A549 (cell line): ENCODE measurements at regions not wholly inside any gene's neighbourhood (a gene's known extent, or its start where the extent isn't known, plus 50 kb on each side); places are given as distances from the start of the nearest gene placed in this dataset.

Experiments used
- ATAC-seq, 2 experiments: fragments of 200-7000 bp in 1 of 2; fragments of >200 bp in 1 of 2; cut with Nextera tagmentation in 1 of 2; cut with Tn5 transposase in 1 of 2; 3 replicates each; pipeline versions ENCODE4 v1.8.0 to v1.9.1; 2018 to 2020; ENCODE audit warnings: mild to moderate bottlenecking in 1 of 2, moderate library complexity in 1 of 2
- CTCF ChIA-PET: fragments of 300-600 bp; sonication (Branson Sonifier 250); formaldehyde crosslinking; extraction: SDS; loops from one replicate; lab custom pipeline; 2021; ENCODE audit warnings: antibody characterized with exemption, inconsistent platforms; lab: Yijun Ruan, JAX
- POLR2A ChIA-PET: fragments of 350-600 bp; formaldehyde crosslinking; extraction: SDS; loops from one replicate; lab custom pipeline; 2021; ENCODE audit warnings: antibody characterized with exemption, inconsistent platforms; lab: Yijun Ruan, JAX
- DNase-seq, 2 experiments: peaks; one replicate each; pipeline versions ENCODE4 v3.0.0 to v3.0.0-alpha.2; 2011 to 2016; ENCODE audit warnings: low read depth in 1 of 2, low spot score in 1 of 2
- FAIRE-seq: peaks from 2 replicates; lab custom pipeline; 2011; peaks lifted over from hg19 to GRCh38; lab: Jason Lieb, UNC
- H3K27ac ChIP-seq, 2 experiments: fragments of >200 bp; sonication (Bioruptor Twin); formaldehyde crosslinking; 3 replicates each; pipeline ENCODE4 v1.5.1; 2016 to 2017
- H3K4me1 ChIP-seq: fragments of >200 bp; sonication (Bioruptor Twin); formaldehyde crosslinking; 3 replicates; pipeline ENCODE4 v1.6.1; 2016
- H3K4me2 ChIP-seq: fragments of >200 bp; sonication (Bioruptor Twin); formaldehyde crosslinking; 3 replicates; pipeline ENCODE4 v1.6.1; 2016
- H3K4me3 ChIP-seq: fragments of >200 bp; sonication (Bioruptor Twin); formaldehyde crosslinking; 3 replicates; pipeline ENCODE4 v1.5.1; 2016
- H3K9me3 ChIP-seq: fragments of >200 bp; sonication (Bioruptor Twin); formaldehyde crosslinking; 3 replicates; pipeline ENCODE4 v1.6.1; 2016
- ATOH8 ChIP-seq: fragments of 250-450 bp; sonication (Bioruptor Pico); IDR thresholded peaks from 2 replicates; pipeline ENCODE4 v1.5.0; 2020; ENCODE audit warnings: low read depth, mild to moderate bottlenecking, moderate library complexity
- BHLHE40 ChIP-seq: IDR thresholded peaks from 2 replicates; pipeline ENCODE4 v1.6.1; 2012; ENCODE audit warnings: low read depth, low read length, inconsistent platforms
- CBX2 ChIP-seq: fragments of 200-600 bp; sonication (generic); IDR thresholded peaks from 2 replicates; pipeline ENCODE4 v1.6.1; 2016; ENCODE audit warnings: low read depth, mild to moderate bottlenecking, borderline replicate concordance
- CBX8 ChIP-seq: fragments of 200-600 bp; sonication (generic); IDR thresholded peaks from 2 replicates; pipeline ENCODE4 v1.6.1; 2016
- CEBPB ChIP-seq, 2 experiments: fragments of >200 bp in 1 of 2; sonication (Bioruptor Twin) in 1 of 2; formaldehyde crosslinking in 1 of 2; IDR thresholded peaks; 2 replicates each; pipeline ENCODE4 v1.6.1; 2012 to 2016
- CHD2 ChIP-seq: fragments of 150-350 bp; IDR thresholded peaks from 2 replicates; pipeline ENCODE4 v1.6.1; 2014; ENCODE audit warnings: low read length; ENCODE audit not compliant: partially characterized antibody
- EHF ChIP-seq: fragments of 250-450 bp; sonication (Bioruptor Pico); IDR thresholded peaks from 2 replicates; pipeline ENCODE4 v1.5.0; 2020; ENCODE audit warnings: mild to moderate bottlenecking
- EHMT2 ChIP-seq: fragments of 200-600 bp; sonication (generic); IDR thresholded peaks from 2 replicates; pipeline ENCODE4 v1.6.1; 2016; ENCODE audit warnings: antibody characterized with exemption, low read depth, mild to moderate bottlenecking, moderate library complexity
- ELK1 ChIP-seq: fragments of 150-350 bp; IDR thresholded peaks from 2 replicates; pipeline ENCODE4 v1.6.1; 2014; ENCODE audit warnings: low read depth, mild to moderate bottlenecking, low read length
- EP300 ChIP-seq, 2 experiments: fragments of >200 bp; sonication (Bioruptor Twin); formaldehyde crosslinking; IDR thresholded peaks; 2 replicates in 1 of 2; 3 replicates in 1 of 2; pipeline ENCODE4 v1.6.1; 2016 to 2017
- FOSL2 ChIP-seq, 2 experiments: fragments of 450-650 bp in 1 of 2; fragments of >200 bp in 1 of 2; sonication (Bioruptor Twin) in 1 of 2; formaldehyde crosslinking; IDR thresholded peaks; 2 replicates each; pipeline versions ENCODE4 v1.5.0 to v1.6.1; 2016 to 2020; ENCODE audit warnings: mild to moderate bottlenecking in 1 of 2, moderate library complexity in 1 of 2
- HES2 ChIP-seq: fragments of >200 bp; sonication (Bioruptor Twin); formaldehyde crosslinking; IDR thresholded peaks from 2 replicates; pipeline ENCODE4 v1.6.1; 2016
- HOXB5 ChIP-seq: fragments of 250-450 bp; sonication (Bioruptor Pico); IDR thresholded peaks from 2 replicates; pipeline ENCODE4 v1.5.0; 2020; ENCODE audit warnings: mild to moderate bottlenecking, moderate library complexity
- JUN ChIP-seq, 2 experiments: fragments of >200 bp; sonication (Bioruptor Twin); formaldehyde crosslinking; IDR thresholded peaks; 2 replicates in 1 of 2; 3 replicates in 1 of 2; pipeline ENCODE4 v1.6.1; 2016 to 2017
- JUNB ChIP-seq: fragments of >200 bp; sonication (Bioruptor Twin); formaldehyde crosslinking; IDR thresholded peaks from 2 replicates; pipeline ENCODE4 v1.6.1; 2016
- KDM1A ChIP-seq: fragments of 200-600 bp; sonication (generic); IDR thresholded peaks from 2 replicates; pipeline ENCODE4 v1.6.1; 2016; ENCODE audit warnings: low read depth, mild to moderate bottlenecking
- MAZ ChIP-seq: fragments of 150-350 bp; IDR thresholded peaks from 2 replicates; pipeline ENCODE4 v1.6.1; 2014; ENCODE audit warnings: antibody characterized with exemption, low read depth, low read length, borderline replicate concordance
- MYC ChIP-seq: IDR thresholded peaks from 2 replicates; pipeline ENCODE4 v1.6.1; 2012; ENCODE audit warnings: mild to moderate bottlenecking, inconsistent platforms, low read length, improper control_type of control experiment, borderline replicate concordance
- POLR2A ChIP-seq: IDR thresholded peaks from 2 replicates; pipeline ENCODE4 v1.6.1; 2012; ENCODE audit warnings: mild to moderate bottlenecking, low read length
- RAD21 ChIP-seq, 2 experiments: fragments of >200 bp in 1 of 2; sonication (Bioruptor Twin) in 1 of 2; formaldehyde crosslinking in 1 of 2; IDR thresholded peaks in 1 of 2; conservative IDR thresholded peaks in 1 of 2; 2 replicates in 1 of 2; 3 replicates in 1 of 2; pipeline ENCODE4 v1.6.1; 2012 to 2018; ENCODE audit warnings: inconsistent platforms in 1 of 2
- RARB ChIP-seq: fragments of 250-450 bp; sonication (Bioruptor Pico); IDR thresholded peaks from 2 replicates; pipeline ENCODE4 v1.8.0; 2021; ENCODE audit warnings: mild to moderate bottlenecking, moderate library complexity
- RFX5 ChIP-seq: fragments of 450-650 bp; IDR thresholded peaks from 2 replicates; pipeline ENCODE4 v1.7.1; 2014; ENCODE audit warnings: antibody characterized with exemption, mild to moderate bottlenecking, moderate library complexity
- SREBF2 ChIP-seq: fragments of 450-650 bp; IDR thresholded peaks from 2 replicates; pipeline ENCODE4 v1.6.1; 2014; ENCODE audit warnings: mild to moderate bottlenecking, moderate library complexity
- TFCP2L1 ChIP-seq: fragments of 250-450 bp; sonication (Bioruptor Pico); IDR thresholded peaks from 2 replicates; pipeline ENCODE4 v1.5.0; 2021; ENCODE audit warnings: mild to moderate bottlenecking
- ZC3H11A ChIP-seq: fragments of 450-650 bp; IDR thresholded peaks from 2 replicates; pipeline ENCODE4 v1.6.1; 2014; ENCODE audit warnings: antibody characterized with exemption, mild to moderate bottlenecking
- WGBS: methylation state at CpG from one replicate; pipeline ENCODE4 v1.1.6; 2017; ENCODE audit errors: missing lambda C conversion rate; 5-methylcytosine and 5-hydroxymethylcytosine counted together
- TF ChIP-seq, protein P1 (sequence below): fragments of 250-450 bp; sonication (Bioruptor Pico); IDR thresholded peaks from 2 replicates; pipeline ENCODE4 v1.5.0; 2021; ENCODE audit warnings: mild to moderate bottlenecking, moderate library complexity, borderline replicate concordance
- TF ChIP-seq, protein P2 (sequence below): fragments of >200 bp; sonication (Bioruptor Twin); formaldehyde crosslinking; IDR thresholded peaks from 3 replicates; pipeline ENCODE4 v1.5.1; 2016
- TF ChIP-seq, protein P3 (sequence below): fragments of 450-650 bp; IDR thresholded peaks from 2 replicates; pipeline ENCODE4 v1.6.1; 2014; ENCODE audit warnings: antibody characterized with exemption

- ATAC-seq (no peak), DNase-seq (no peak), FAIRE-seq (no peak)
- Histone ChIP-seq H3K4me2 (no peak overlapping the region), H3K9me3 (no peaks in the 10 kb centered on the region), H3K27ac (no peak overlapping the region), H3K4me1 (no peaks in the 10 kb centered on the region), H3K4me3 (no peak overlapping the region)
- ChIA-PET CTCF (no interaction called here), POLR2A (no interaction called here)
- TF ChIP-seq HES2 (no peak), CBX8 (no peak), CEBPB (IDR thresholded peaks at IDR 0.05) (no peak), POLR2A (no peak), RFX5 (no peak), KDM1A (no peak), JUN (IDR thresholded peaks at IDR 0.05) (no peak), SREBF2 (no peak), JUNB (no peak), EHF (CRISPR knock-in tag) (no peak), RAD21 (conservative IDR thresholded peaks at IDR 0.05 in 1 of 2, IDR thresholded peaks at IDR 0.05 in 1 of 2) (no peak), CBX2 (no peak), BHLHE40 (no peak), MYC (no peak), MAZ (no peak), HOXB5 (CRISPR knock-in tag) (no peak), ELK1 (no peak), EHMT2 (no peak), ZC3H11A (no peak)
- TF ChIP-seq, protein P1, sequence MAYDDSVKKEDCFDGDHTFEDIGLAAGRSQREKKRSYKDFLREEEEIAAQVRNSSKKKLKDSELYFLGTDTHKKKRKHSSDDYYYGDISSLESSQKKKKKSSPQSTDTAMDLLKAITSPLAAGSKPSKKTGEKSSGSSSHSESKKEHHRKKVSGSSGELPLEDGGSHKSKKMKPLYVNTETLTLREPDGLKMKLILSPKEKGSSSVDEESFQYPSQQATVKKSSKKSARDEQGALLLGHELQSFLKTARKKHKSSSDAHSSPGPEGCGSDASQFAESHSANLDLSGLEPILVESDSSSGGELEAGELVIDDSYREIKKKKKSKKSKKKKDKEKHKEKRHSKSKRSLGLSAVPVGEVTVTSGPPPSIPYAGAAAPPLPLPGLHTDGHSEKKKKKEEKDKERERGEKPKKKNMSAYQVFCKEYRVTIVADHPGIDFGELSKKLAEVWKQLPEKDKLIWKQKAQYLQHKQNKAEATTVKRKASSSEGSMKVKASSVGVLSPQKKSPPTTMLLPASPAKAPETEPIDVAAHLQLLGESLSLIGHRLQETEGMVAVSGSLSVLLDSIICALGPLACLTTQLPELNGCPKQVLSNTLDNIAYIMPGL: no peak
- 36% methylated on average over 6 of the region's 6 CpGs for WGBS
Measured at GRCh38 chr21:16777041-16777720, 735.7 kb upstream of the CXADR start.

DNA sequence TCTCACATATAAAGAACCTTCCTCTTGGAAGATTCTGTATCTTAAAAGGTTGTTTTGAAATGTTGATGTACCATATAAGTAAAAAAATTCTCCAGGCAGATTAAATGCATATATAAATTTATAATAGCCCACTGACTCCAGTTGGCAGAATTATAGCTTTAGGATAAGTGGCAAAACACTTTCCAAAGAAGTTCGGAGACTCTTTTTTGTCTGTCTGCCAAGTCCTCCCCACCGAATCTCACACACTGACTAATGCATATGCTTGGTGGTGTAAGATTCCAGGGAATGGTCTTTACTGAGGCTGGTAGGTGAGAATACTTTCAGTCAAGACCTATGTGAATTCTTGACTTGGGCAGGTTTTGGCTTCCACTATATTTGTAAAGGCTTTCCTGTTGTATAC, 724.3 kb upstream of the CXADR start:
- Histone ChIP-seq H3K4me3 (no peak overlapping the region), H3K27ac (no peak overlapping the region), H3K9me3 (no peaks in the 10 kb centered on the region), H3K4me1 (no peaks in the 10 kb centered on the region), H3K4me2 (no peak overlapping the region)
- CTCF ChIA-PET: no interaction called here
- FAIRE-seq (no peak), DNase-seq (no peak), ATAC-seq (no peak)
- POLR2A ChIA-PET: no interaction called here
- 30% methylated on average over 2 of the region's 2 CpGs for WGBS
- TF ChIP-seq FOSL2 (IDR thresholded peaks at IDR 0.05) (no peak), FOSL2 (CRISPR knock-in tag; IDR thresholded peaks at IDR 0.05) (no peak), CHD2 (no peak), TFCP2L1 (CRISPR knock-in tag) (no peak), ATOH8 (CRISPR knock-in tag) (no peak), ELK1 (no peak), KDM1A (no peak), EP300 (IDR thresholded peaks at IDR 0.05) (no peak), CEBPB (IDR thresholded peaks at IDR 0.05) (no peak), EHF (CRISPR knock-in tag) (no peak), BHLHE40 (no peak), RARB (CRISPR knock-in tag) (no peak)
- TF ChIP-seq, protein P2, sequence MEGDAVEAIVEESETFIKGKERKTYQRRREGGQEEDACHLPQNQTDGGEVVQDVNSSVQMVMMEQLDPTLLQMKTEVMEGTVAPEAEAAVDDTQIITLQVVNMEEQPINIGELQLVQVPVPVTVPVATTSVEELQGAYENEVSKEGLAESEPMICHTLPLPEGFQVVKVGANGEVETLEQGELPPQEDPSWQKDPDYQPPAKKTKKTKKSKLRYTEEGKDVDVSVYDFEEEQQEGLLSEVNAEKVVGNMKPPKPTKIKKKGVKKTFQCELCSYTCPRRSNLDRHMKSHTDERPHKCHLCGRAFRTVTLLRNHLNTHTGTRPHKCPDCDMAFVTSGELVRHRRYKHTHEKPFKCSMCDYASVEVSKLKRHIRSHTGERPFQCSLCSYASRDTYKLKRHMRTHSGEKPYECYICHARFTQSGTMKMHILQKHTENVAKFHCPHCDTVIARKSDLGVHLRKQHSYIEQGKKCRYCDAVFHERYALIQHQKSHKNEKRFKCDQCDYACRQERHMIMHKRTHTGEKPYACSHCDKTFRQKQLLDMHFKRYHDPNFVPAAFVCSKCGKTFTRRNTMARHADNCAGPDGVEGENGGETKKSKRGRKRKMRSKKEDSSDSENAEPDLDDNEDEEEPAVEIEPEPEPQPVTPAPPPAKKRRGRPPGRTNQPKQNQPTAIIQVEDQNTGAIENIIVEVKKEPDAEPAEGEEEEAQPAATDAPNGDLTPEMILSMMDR: no peak
- TF ChIP-seq, protein P3, sequence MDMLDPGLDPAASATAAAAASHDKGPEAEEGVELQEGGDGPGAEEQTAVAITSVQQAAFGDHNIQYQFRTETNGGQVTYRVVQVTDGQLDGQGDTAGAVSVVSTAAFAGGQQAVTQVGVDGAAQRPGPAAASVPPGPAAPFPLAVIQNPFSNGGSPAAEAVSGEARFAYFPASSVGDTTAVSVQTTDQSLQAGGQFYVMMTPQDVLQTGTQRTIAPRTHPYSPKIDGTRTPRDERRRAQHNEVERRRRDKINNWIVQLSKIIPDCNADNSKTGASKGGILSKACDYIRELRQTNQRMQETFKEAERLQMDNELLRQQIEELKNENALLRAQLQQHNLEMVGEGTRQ: no peak
